Hepatocyte (in vitro differentiated cells): ENCODE measurements at regions not wholly inside any gene's neighbourhood (a gene's known extent, or its start where the extent isn't known, plus 50 kb on each side); places are given as distances from the start of the nearest gene placed in this dataset.
"Not testable (repeated sequence)": the region's sequence is repeated elsewhere in the genome, so short reads cannot be mapped to it uniquely, and the experiment has no call there.

Source experiments
- EZH2phosphoT487 ChIP-seq: fragments of 200-600 bp; sonication (generic); IDR thresholded peaks from one replicate; pipeline ENCODE4 v1.6.1; 2018; ENCODE audit warnings: antibody characterized with exemption, mild to moderate bottlenecking, low read depth, moderate library complexity; ENCODE audit not compliant: unreplicated experiment, severe bottlenecking
- TF ChIP-seq, protein P1 (sequence below): fragments of 200-600 bp; sonication (generic); IDR thresholded peaks from 2 replicates; pipeline ENCODE4 v1.5.1; 2016; ENCODE audit warnings: antibody characterized with exemption, mild to moderate bottlenecking; ENCODE audit not compliant: poor library complexity

DNA sequence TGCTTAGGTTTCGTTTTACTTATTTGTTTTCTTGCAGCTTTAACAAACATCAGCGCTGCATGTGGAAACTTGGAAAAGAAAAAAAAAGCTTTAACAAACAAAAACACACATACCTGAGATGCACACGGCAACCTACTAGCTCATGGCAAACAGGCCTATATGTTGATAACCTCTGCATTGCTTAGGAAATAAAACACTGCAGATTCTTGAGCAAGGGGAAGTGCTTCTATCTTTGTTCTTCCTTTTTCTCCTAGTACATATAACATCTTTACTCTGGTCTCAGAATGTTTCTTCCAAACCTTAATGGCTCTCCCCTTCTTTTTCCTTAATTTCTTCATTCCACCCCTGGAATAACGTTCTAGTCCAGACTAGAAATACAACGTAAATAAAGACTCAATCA lies 142.9 kb upstream of the NBPF9 start:
- TF ChIP-seq, protein P1, sequence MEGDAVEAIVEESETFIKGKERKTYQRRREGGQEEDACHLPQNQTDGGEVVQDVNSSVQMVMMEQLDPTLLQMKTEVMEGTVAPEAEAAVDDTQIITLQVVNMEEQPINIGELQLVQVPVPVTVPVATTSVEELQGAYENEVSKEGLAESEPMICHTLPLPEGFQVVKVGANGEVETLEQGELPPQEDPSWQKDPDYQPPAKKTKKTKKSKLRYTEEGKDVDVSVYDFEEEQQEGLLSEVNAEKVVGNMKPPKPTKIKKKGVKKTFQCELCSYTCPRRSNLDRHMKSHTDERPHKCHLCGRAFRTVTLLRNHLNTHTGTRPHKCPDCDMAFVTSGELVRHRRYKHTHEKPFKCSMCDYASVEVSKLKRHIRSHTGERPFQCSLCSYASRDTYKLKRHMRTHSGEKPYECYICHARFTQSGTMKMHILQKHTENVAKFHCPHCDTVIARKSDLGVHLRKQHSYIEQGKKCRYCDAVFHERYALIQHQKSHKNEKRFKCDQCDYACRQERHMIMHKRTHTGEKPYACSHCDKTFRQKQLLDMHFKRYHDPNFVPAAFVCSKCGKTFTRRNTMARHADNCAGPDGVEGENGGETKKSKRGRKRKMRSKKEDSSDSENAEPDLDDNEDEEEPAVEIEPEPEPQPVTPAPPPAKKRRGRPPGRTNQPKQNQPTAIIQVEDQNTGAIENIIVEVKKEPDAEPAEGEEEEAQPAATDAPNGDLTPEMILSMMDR: not testable (repeated sequence)
- TF ChIP-seq EZH2phosphoT487: not testable (repeated sequence)
